GM12878 (cell line): ENCODE measurements at regions not wholly inside any gene's neighbourhood (a gene's known extent, or its start where the extent isn't known, plus 50 kb on each side); places are given as distances from the start of the nearest gene placed in this dataset.

Experiments used
- ATAC-seq: fragments of 200-7000 bp; cut with Tn5 transposase; 3 replicates; pipeline ENCODE4 v1.9.1; 2020; ENCODE audit warnings: mild to moderate bottlenecking, moderate library complexity
- BruUV-seq: library from RNA; stranded (reverse); fragments of 400-500 nt; replicated peaks from 2 replicates; lab custom pipeline; 2021; lab: Mats Ljungman, UMichigan
- CTCF ChIA-PET: fragments of 300-600 bp; sonication (Branson Sonifier 250); formaldehyde crosslinking; extraction: SDS; loops from one replicate; lab custom pipeline; 2021; ENCODE audit warnings: inconsistent platforms; lab: Yijun Ruan, JAX
- POLR2A ChIA-PET: fragments of 350-600 bp; formaldehyde crosslinking; extraction: SDS; loops from one replicate; lab custom pipeline; 2021; ENCODE audit warnings: inconsistent platforms; lab: Charles Lee
- RAD21 ChIA-PET: fragments of 300-600 bp; sonication (Branson Sonifier 250); formaldehyde crosslinking; loops from one replicate; lab custom pipeline; 2023; ENCODE audit warnings: antibody characterized with exemption; ENCODE audit not compliant: unreplicated experiment; lab: Charles Lee
- SMC1A ChIA-PET: fragments of 300-600 bp; sonication (Branson Sonifier 250); formaldehyde crosslinking; loops from one replicate; lab custom pipeline; 2023; ENCODE audit not compliant: unreplicated experiment, uncharacterized antibody; lab: Charles Lee
- DNase-seq: peaks from one replicate; pipeline ENCODE4 v3.0.0-alpha.2; 2011; ENCODE audit warnings: low read depth, low spot score
- FAIRE-seq: peaks from 3 replicates; lab custom pipeline; 2011; peaks lifted over from hg19 to GRCh38; lab: Jason Lieb, UNC
- H2AFZ ChIP-seq: 2 replicates; pipeline ENCODE4 v1.6.0; 2011; ENCODE audit warnings: low read depth, low read length, control low read depth; ENCODE audit not compliant: control insufficient read depth
- H3K27ac ChIP-seq: 2 replicates; pipeline ENCODE4 v1.5.1; 2011; ENCODE audit warnings: control low read depth; ENCODE audit not compliant: control insufficient read depth, insufficient read depth
- H3K27me3 ChIP-seq, 2 experiments: replicated peaks in 1 of 2; 2 replicates each; pipeline versions ENCODE4 v1.6.0 to v1.6.1; 2011; ENCODE audit warnings: low read length in 1 of 2; ENCODE audit not compliant: control insufficient read depth in 2 of 2, insufficient read depth in 2 of 2
- H3K36me3 ChIP-seq, 2 experiments: 2 replicates each; pipeline ENCODE4 v1.5.1; 2011; ENCODE audit warnings: low read length in 1 of 2; ENCODE audit not compliant: control insufficient read depth in 2 of 2, insufficient read depth in 2 of 2
- H3K4me1 ChIP-seq: 2 replicates; pipeline ENCODE4 v1.6.1; 2011; ENCODE audit warnings: mild to moderate bottlenecking, low read length, moderate library complexity, mixed read lengths; ENCODE audit not compliant: control insufficient read depth, insufficient read depth
- H3K4me2 ChIP-seq: 2 replicates; pipeline ENCODE4 v1.6.0; 2011; ENCODE audit warnings: control low read depth; ENCODE audit not compliant: control insufficient read depth, insufficient read depth
- H3K4me3 ChIP-seq: fragments of 200-600 bp; sonication (generic); 2 replicates; pipeline ENCODE4 v1.5.1; 2016
- H3K79me2 ChIP-seq: 2 replicates; pipeline ENCODE4 v1.6.0; 2011; ENCODE audit warnings: low read length; ENCODE audit not compliant: control insufficient read depth, insufficient read depth
- H3K9ac ChIP-seq: 2 replicates; pipeline ENCODE4 v1.8.0; 2011; ENCODE audit warnings: low read length, control low read depth, mixed read lengths; ENCODE audit not compliant: control insufficient read depth, insufficient read depth
- H3K9me3 ChIP-seq: replicated peaks from 3 replicates; pipeline ENCODE4 v1.5.1; 2011; ENCODE audit warnings: mild to moderate bottlenecking, low read length; ENCODE audit not compliant: control insufficient read depth, insufficient read depth
- H4K20me1 ChIP-seq: 2 replicates; pipeline ENCODE4 v1.6.0; 2011; ENCODE audit not compliant: control insufficient read depth, insufficient read depth
- BCL3 ChIP-seq: IDR thresholded peaks from 2 replicates; pipeline ENCODE4 v1.6.1; 2011; ENCODE audit warnings: borderline replicate concordance, low read depth, mild to moderate bottlenecking, moderate library complexity, low read length; ENCODE audit not compliant: insufficient read depth, poor library complexity, severe bottlenecking
- CUX1 ChIP-seq: IDR thresholded peaks from 2 replicates; pipeline ENCODE4 v1.6.1; 2012; ENCODE audit warnings: improper control_type of control experiment, low read depth, low read length; ENCODE audit not compliant: insufficient replicate concordance
- ESRRA ChIP-seq: IDR thresholded peaks from 2 replicates; pipeline ENCODE4 v1.6.1; 2012; ENCODE audit warnings: mild to moderate bottlenecking, low read length, improper control_type of control experiment
- ETV6 ChIP-seq, 2 experiments: fragments of 450-650 bp in 1 of 2; IDR thresholded peaks in 1 of 2; conservative IDR thresholded peaks in 1 of 2; 2 replicates each; pipeline ENCODE4 v1.6.1; 2014; ENCODE audit warnings: antibody characterized with exemption in 1 of 2, borderline replicate concordance in 1 of 2, low read depth in 1 of 2, mild to moderate bottlenecking in 1 of 2, moderate library complexity in 1 of 2
- MEF2A ChIP-seq: IDR thresholded peaks from 2 replicates; pipeline ENCODE4 v1.6.1; 2011; ENCODE audit warnings: low read depth, mild to moderate bottlenecking, low read length, moderate library complexity; ENCODE audit not compliant: insufficient read depth
- RBBP5 ChIP-seq: fragments of 200-600 bp; sonication (generic); conservative IDR thresholded peaks from 2 replicates; pipeline ENCODE4 v1.6.1; 2016
- RCOR1 ChIP-seq: conservative IDR thresholded peaks from 2 replicates; pipeline ENCODE4 v1.6.1; 2012; ENCODE audit warnings: low read depth, low read length, improper control_type of control experiment
- ZBTB11 ChIP-seq: fragments of 450-650 bp; formaldehyde crosslinking; IDR thresholded peaks from 2 replicates; pipeline ENCODE4 v1.5.0; 2022; ENCODE audit warnings: mild to moderate bottlenecking, missing genetic modification characterization
- WGBS: methylation state at CpG from one replicate; pipeline ENCODE4 v1.1.6; 2016; ENCODE audit warnings: low lambda C conversion rate; ENCODE audit not compliant: insufficient replicate concordance, insufficient coverage; ENCODE audit errors: missing lambda C conversion rate; 5-methylcytosine and 5-hydroxymethylcytosine counted together
- in situ Hi-C: fragments of 300-500 bp; cut with MboI; formaldehyde crosslinking; loops from 9 replicates; pipeline ENCODE4 v1.14.3; 2018; ENCODE audit warnings: mixed read lengths
- intact Hi-C: fragments of 100-400 bp; cut with micrococcal nuclease; formaldehyde crosslinking; loops from one replicate; pipeline ENCODE4 v1.14.2; 2022; ENCODE audit not compliant: unreplicated experiment

- TF ChIP-seq ZBTB11 (no peak), ESRRA (no peak), RCOR1 (no peak)
Observed at GRCh38 chr7:125526092-125526491, 596.5 kb upstream of the POT1 start (continued).

- Histone ChIP-seq H3K9ac (no peak overlapping the region), H4K20me1 (no peaks in the 10 kb centered on the region), H3K27ac (no peak overlapping the region), H3K4me3 (no peak overlapping the region), H3K36me3 (no peaks in the 10 kb centered on the region), H3K4me1 (no peaks in the 10 kb centered on the region), H3K27me3 (no peaks in the 10 kb centered on the region), H3K9me3 (no peaks in the 10 kb centered on the region), H3K79me2 (no peaks in the 10 kb centered on the region), H2AFZ (no peak overlapping the region), H3K4me2 (no peak overlapping the region)
- FAIRE-seq (no peak), ATAC-seq (no peak), DNase-seq (no peak)
- in situ Hi-C loops (no loop called here), intact Hi-C loops (no loop called here)
- no TSS peak for BruUV-seq
- RAD21 ChIA-PET = no interaction called here
- CTCF ChIA-PET = no interaction called here
- POLR2A ChIA-PET = no interaction called here
- 51% methylated on average over 4 of the region's 4 CpGs for WGBS
- SMC1A ChIA-PET = interaction anchor here (1.5 kb wide), 1 partner anchor 15 kb away, joined by 3 read pairs; no protein-coding TSS in a partner anchor
- TF ChIP-seq ETV6 (conservative IDR thresholded peaks at IDR 0.05 in 1 of 2, IDR thresholded peaks at IDR 0.05 in 1 of 2; ENCODE audit: borderline replicate concordance in 1 of 2, low read depth in 1 of 2) (no peak), CUX1 (no peak), ZBTB11 (no peak), MEF2A (no peak), BCL3 (no peak), RBBP5 (no peak)
Observed at GRCh38 chr7:125516194-125516593, 586.6 kb upstream of the POT1 start.
